ENCODE measurements at regions not wholly inside any gene's neighbourhood (a gene's known extent, or its start where the extent isn't known, plus 50 kb on each side); places are given as distances from the start of the nearest gene placed in this dataset.

DNA sequence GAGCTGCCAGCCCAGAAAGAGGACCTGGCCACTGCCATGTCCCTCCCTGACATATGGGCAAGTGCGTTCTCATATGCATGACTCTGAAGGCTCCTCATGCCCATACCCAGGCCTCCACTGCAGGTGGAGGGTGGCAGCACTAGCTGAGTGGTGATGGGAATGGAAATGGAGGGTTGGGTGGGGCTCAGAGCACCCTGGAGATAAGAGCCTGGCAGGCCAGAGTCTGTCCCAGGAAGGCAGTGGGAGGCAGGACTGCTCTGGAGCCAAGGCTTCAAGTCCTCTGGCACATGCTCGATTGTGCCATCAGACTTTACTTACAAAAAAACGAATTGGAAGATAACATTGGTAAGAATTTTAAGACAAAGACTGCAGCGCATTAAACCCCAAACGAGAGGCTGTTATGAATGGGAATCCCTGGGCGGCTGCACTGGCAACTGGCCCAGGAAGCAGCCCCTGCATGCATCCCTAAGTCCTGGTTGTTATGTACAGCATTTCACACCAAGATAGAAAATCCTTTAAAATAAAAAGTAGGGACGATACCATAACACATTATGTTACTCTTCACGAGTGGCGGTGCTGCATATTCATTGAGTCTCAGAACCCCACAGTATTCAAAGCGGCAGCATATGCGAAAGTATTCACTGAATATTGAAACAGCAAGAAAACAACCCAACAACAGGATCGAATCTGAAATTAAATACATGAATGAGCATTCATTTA is 81.7 kb upstream of the FAM98A start:
- H3K9ac ChIP-seq (ENCODE audit: low read length), result no peak overlapping the region
- H2AFZ ChIP-seq (ENCODE audit: low read depth, low read length), result peak overlapping the region; percentile 41
- H3K27me3 Mint-ChIP-seq (ENCODE audit: low read depth, unreplicated experiment), result no peaks in the 10 kb centered on the region
- FAIRE-seq (no peak), DNase-seq (ENCODE audit: low read depth) (no peak)
- H3K4me3 ChIP-seq (ENCODE audit: insufficient read depth, low read depth, low read length), result no peak overlapping the region
- H3K36me3 Mint-ChIP-seq (ENCODE audit: low read depth, unreplicated experiment), result no peaks in the 10 kb centered on the region
- H3K4me3 Mint-ChIP-seq (ENCODE audit: unreplicated experiment), result no peak overlapping the region
- H3K27ac Mint-ChIP-seq (ENCODE audit: unreplicated experiment), result no peak overlapping the region
- peak overlapping the region; percentile 67 for H3K4me2 ChIP-seq (ENCODE audit: low read length)
- no peaks in the 10 kb centered on the region for H3K36me3 ChIP-seq (ENCODE audit: insufficient read depth, low read length)
- no peaks in the 10 kb centered on the region for H3K27me3 ChIP-seq (ENCODE audit: insufficient read depth, low read length)
- TF ChIP-seq EZH2 (IDR thresholded peaks at IDR 0.05; ENCODE audit: insufficient read depth, low read length) (no peak), CTCF (IDR thresholded peaks at IDR 0.05; ENCODE audit: insufficient read depth, low read depth, low read length) (no peak)
- H3K79me2 ChIP-seq (ENCODE audit: insufficient read depth, low read length), result no peaks in the 10 kb centered on the region
- H3K9me3 ChIP-seq (ENCODE audit: insufficient read depth, low read depth, low read length), result no peaks in the 10 kb centered on the region
- peaks cover 10% of the 10 kb centered on the region for H3K4me1 ChIP-seq (ENCODE audit: insufficient read depth, low read length)
- H3K27ac ChIP-seq (ENCODE audit: low read depth, low read length), result no peak overlapping the region
- no peaks in the 10 kb centered on the region for H3K9me3 Mint-ChIP-seq (ENCODE audit: unreplicated experiment)
- H4K20me1 ChIP-seq (ENCODE audit: insufficient read depth, low read length), result no peaks in the 10 kb centered on the region
- peaks cover 6% of the 10 kb centered on the region for H3K4me1 Mint-ChIP-seq (ENCODE audit: low read depth, unreplicated experiment)

GRCh38 chr2:33678436-33678835 is 79.3 kb upstream of the FAM98A start:
- no peak overlapping the region for H3K27ac ChIP-seq (ENCODE audit: low read depth, low read length)
- no peak for FAIRE-seq
- H3K36me3 ChIP-seq (ENCODE audit: insufficient read depth, low read length), result no peaks in the 10 kb centered on the region
- no peaks in the 10 kb centered on the region for H3K9me3 Mint-ChIP-seq (ENCODE audit: unreplicated experiment)
- peaks cover 6% of the 10 kb centered on the region for H3K4me1 Mint-ChIP-seq (ENCODE audit: low read depth, unreplicated experiment)
- H3K27me3 ChIP-seq (ENCODE audit: insufficient read depth, low read length), result no peaks in the 10 kb centered on the region
- no peaks in the 10 kb centered on the region for H4K20me1 ChIP-seq (ENCODE audit: insufficient read depth, low read length)
- no peaks in the 10 kb centered on the region for H3K9me3 ChIP-seq (ENCODE audit: insufficient read depth, low read depth, low read length)
- no peaks in the 10 kb centered on the region for H3K36me3 Mint-ChIP-seq (ENCODE audit: low read depth, unreplicated experiment)
- H3K4me2 ChIP-seq (ENCODE audit: low read length), result no peak overlapping the region
- H3K4me3 Mint-ChIP-seq (ENCODE audit: unreplicated experiment), result no peak overlapping the region
- H3K79me2 ChIP-seq (ENCODE audit: insufficient read depth, low read length), result no peaks in the 10 kb centered on the region
- no peak for DNase-seq (ENCODE audit: low read depth)
- H3K27me3 Mint-ChIP-seq (ENCODE audit: low read depth, unreplicated experiment), result no peaks in the 10 kb centered on the region
- H3K4me3 ChIP-seq (ENCODE audit: insufficient read depth, low read depth, low read length), result no peak overlapping the region
- TF ChIP-seq CTCF (IDR thresholded peaks at IDR 0.05; ENCODE audit: insufficient read depth, low read depth, low read length), result no peak
- TF ChIP-seq EZH2 (IDR thresholded peaks at IDR 0.05; ENCODE audit: insufficient read depth, low read length), result no peak
- H3K4me1 ChIP-seq (ENCODE audit: insufficient read depth, low read length), result peaks cover 10% of the 10 kb centered on the region
- no peak overlapping the region for H3K27ac Mint-ChIP-seq (ENCODE audit: unreplicated experiment)
- no peak overlapping the region for H3K9ac ChIP-seq (ENCODE audit: low read length)
- H2AFZ ChIP-seq (ENCODE audit: low read depth, low read length), result no peak overlapping the region

DNA sequence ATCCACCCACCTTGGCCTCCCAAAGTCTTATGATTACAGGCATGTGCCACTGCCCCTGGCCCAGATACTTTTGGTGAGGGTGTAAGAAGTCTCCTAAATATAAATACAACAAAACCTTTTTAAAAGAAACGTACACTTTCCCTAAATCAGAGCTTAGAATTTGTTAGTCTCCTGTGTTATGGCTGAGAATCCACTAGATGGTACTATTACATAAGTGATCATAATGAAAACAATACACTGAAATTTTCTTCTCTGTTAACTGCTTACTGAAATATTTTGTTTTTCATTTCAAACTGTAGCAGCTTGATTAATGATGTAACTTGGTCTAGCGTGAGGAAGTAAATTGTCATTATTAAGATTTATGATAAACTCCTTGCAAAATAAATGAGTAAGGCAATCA is 74.8 kb upstream of the FAM98A start:
- Mint-ChIP-seq H3K27ac (ENCODE audit: unreplicated experiment) (no peak overlapping the region), H3K4me3 (ENCODE audit: unreplicated experiment) (no peak overlapping the region), H3K9me3 (ENCODE audit: unreplicated experiment) (peaks cover 3% of the 10 kb centered on the region), H3K4me1 (ENCODE audit: low read depth, unreplicated experiment) (peaks cover 6% of the 10 kb centered on the region), H3K36me3 (ENCODE audit: low read depth, unreplicated experiment) (no peaks in the 10 kb centered on the region), H3K27me3 (ENCODE audit: low read depth, unreplicated experiment) (peaks cover 3% of the 10 kb centered on the region)
- no peak for FAIRE-seq
- DNase-seq (ENCODE audit: low read depth), result peak; percentile 9
- TF ChIP-seq CTCF (IDR thresholded peaks at IDR 0.05; ENCODE audit: insufficient read depth, low read depth, low read length), result peak; percentile 25
- TF ChIP-seq EZH2 (IDR thresholded peaks at IDR 0.05; ENCODE audit: insufficient read depth, low read length), result no peak
- no peaks in the 10 kb centered on the region for H3K79me2 ChIP-seq (ENCODE audit: insufficient read depth, low read length)
- no peaks in the 10 kb centered on the region for H3K9me3 ChIP-seq (ENCODE audit: insufficient read depth, low read depth, low read length)
- no peak overlapping the region for H3K9ac ChIP-seq (ENCODE audit: low read length)
- no peaks in the 10 kb centered on the region for H3K36me3 ChIP-seq (ENCODE audit: insufficient read depth, low read length)
- no peak overlapping the region for H3K27ac ChIP-seq (ENCODE audit: low read depth, low read length)
- no peaks in the 10 kb centered on the region for H3K4me1 ChIP-seq (ENCODE audit: insufficient read depth, low read length)
- H3K27me3 ChIP-seq (ENCODE audit: insufficient read depth, low read length), result no peaks in the 10 kb centered on the region
- no peaks in the 10 kb centered on the region for H4K20me1 ChIP-seq (ENCODE audit: insufficient read depth, low read length)
- no peak overlapping the region for H2AFZ ChIP-seq (ENCODE audit: low read depth, low read length)
- H3K4me2 ChIP-seq (ENCODE audit: low read length), result no peak overlapping the region
- H3K4me3 ChIP-seq (ENCODE audit: insufficient read depth, low read depth, low read length), result no peak overlapping the region
